Uterus (tissue), 2 donors: ENCODE measurements at regions not wholly inside any gene's neighbourhood (a gene's known extent, or its start where the extent isn't known, plus 50 kb on each side); places are given as distances from the start of the nearest gene placed in this dataset.

ENCODE experiments used
- CTCF ChIP-seq, 4 experiments: fragments of 200-600 bp in 2 of 4; fragments of 450-650 bp in 2 of 4; sonication (generic) in 2 of 4; IDR thresholded peaks; one replicate each; pipeline ENCODE4 v1.5.1; 2016 to 2019; ENCODE audit warnings: antibody characterized with exemption in 4 of 4, mild to moderate bottlenecking in 2 of 4, moderate library complexity in 1 of 4
- POLR2A ChIP-seq, 2 donors: fragments of 450-650 bp; IDR thresholded peaks; one replicate each; pipeline ENCODE4 v1.6.1; 2016; ENCODE audit warnings: antibody characterized with exemption in 2 of 2, mild to moderate bottlenecking in 1 of 2, moderate library complexity in 1 of 2

- TF ChIP-seq CTCF (IDR thresholded peaks at IDR 0.05), result no peak
- no peak for TF ChIP-seq POLR2A (IDR thresholded peaks at IDR 0.05)
These were observed 803.5 kb downstream of the BRD1 start for GRCh38 chr22:49023879-49024774.
